ENCODE measurements at regions not wholly inside any gene's neighbourhood (a gene's known extent, or its start where the extent isn't known, plus 50 kb on each side); places are given as distances from the start of the nearest gene placed in this dataset.

GRCh38 chr4:104302731-104303130, 192.0 kb downstream of the CXXC4 start:
- TF ChIP-seq CTCF (IDR thresholded peaks at IDR 0.05; ENCODE audit: low read length), result no peak
- no peak for TF ChIP-seq EZH2 (IDR thresholded peaks at IDR 0.05; ENCODE audit: borderline replicate concordance, low read length)
- Histone ChIP-seq H3K4me2 (ENCODE audit: low read length) (no peak overlapping the region), H3F3A (ENCODE audit: insufficient read depth, low read length) (no peaks in the 10 kb centered on the region), H3K4me1 (ENCODE audit: insufficient read depth, low read length, severe bottlenecking) (no peaks in the 10 kb centered on the region), H3K79me2 (ENCODE audit: insufficient read depth, low read length) (no peaks in the 10 kb centered on the region), H3K9me3 (ENCODE audit: low read length) (no peaks in the 10 kb centered on the region), H3K4me3 (ENCODE audit: low read depth, low read length, poor library complexity, severe bottlenecking) (no peak overlapping the region), H2AFZ (ENCODE audit: low read length) (no peak overlapping the region), H3K36me3 (ENCODE audit: insufficient read depth, low read length) (no peaks in the 10 kb centered on the region), H4K20me1 (ENCODE audit: insufficient read depth, low read length) (no peaks in the 10 kb centered on the region), H3K9me2 (ENCODE audit: low read depth, low read length) (0 out of 2 replicates have a peak, but pooled peaks cover 3% of the 10 kb centered on the region), H3K27me3 (ENCODE audit: insufficient read depth, low read length) (no peaks in the 10 kb centered on the region), H3K9ac (ENCODE audit: low read length) (no peak overlapping the region), H3K27ac (ENCODE audit: low read depth, low read length, poor library complexity, severe bottlenecking) (no peak overlapping the region)

GRCh38 chr4:104294811-104295210, 199.9 kb downstream of the CXXC4 start:
- H2AFZ ChIP-seq (ENCODE audit: low read length), result no peak overlapping the region
- TF ChIP-seq EZH2 (IDR thresholded peaks at IDR 0.05; ENCODE audit: borderline replicate concordance, low read length) (no peak), CTCF (IDR thresholded peaks at IDR 0.05; ENCODE audit: low read length) (no peak)
- no peaks in the 10 kb centered on the region for H3K36me3 ChIP-seq (ENCODE audit: insufficient read depth, low read length)
- no peaks in the 10 kb centered on the region for H3K4me1 ChIP-seq (ENCODE audit: insufficient read depth, low read length, severe bottlenecking)
- no peak overlapping the region for H3K9ac ChIP-seq (ENCODE audit: low read length)
- H3F3A ChIP-seq (ENCODE audit: insufficient read depth, low read length), result no peaks in the 10 kb centered on the region
- H3K9me2 ChIP-seq (ENCODE audit: low read depth, low read length), result no peaks in the 10 kb centered on the region
- no peaks in the 10 kb centered on the region for H3K27me3 ChIP-seq (ENCODE audit: insufficient read depth, low read length)
- no peak overlapping the region for H3K4me3 ChIP-seq (ENCODE audit: low read depth, low read length, poor library complexity, severe bottlenecking)
- H3K27ac ChIP-seq (ENCODE audit: low read depth, low read length, poor library complexity, severe bottlenecking), result no peak overlapping the region
- H3K79me2 ChIP-seq (ENCODE audit: insufficient read depth, low read length), result no peaks in the 10 kb centered on the region
- H4K20me1 ChIP-seq (ENCODE audit: insufficient read depth, low read length), result no peaks in the 10 kb centered on the region
- no peak overlapping the region for H3K4me2 ChIP-seq (ENCODE audit: low read length)
- H3K9me3 ChIP-seq (ENCODE audit: low read length), result no peaks in the 10 kb centered on the region

GRCh38 chr4:104286867-104287266, 207.8 kb downstream of the CXXC4 start:
- Histone ChIP-seq H3K9me2 (ENCODE audit: low read depth, low read length) (no peaks in the 10 kb centered on the region), H3K27ac (ENCODE audit: low read depth, low read length, poor library complexity, severe bottlenecking) (no peak overlapping the region), H3F3A (ENCODE audit: insufficient read depth, low read length) (no peaks in the 10 kb centered on the region), H3K9ac (ENCODE audit: low read length) (no peak overlapping the region), H4K20me1 (ENCODE audit: insufficient read depth, low read length) (no peaks in the 10 kb centered on the region), H3K79me2 (ENCODE audit: insufficient read depth, low read length) (no peaks in the 10 kb centered on the region), H2AFZ (ENCODE audit: low read length) (no peak overlapping the region), H3K27me3 (ENCODE audit: insufficient read depth, low read length) (no peaks in the 10 kb centered on the region), H3K4me1 (ENCODE audit: insufficient read depth, low read length, severe bottlenecking) (no peaks in the 10 kb centered on the region), H3K9me3 (ENCODE audit: low read length) (no peaks in the 10 kb centered on the region), H3K4me3 (ENCODE audit: low read depth, low read length, poor library complexity, severe bottlenecking) (no peak overlapping the region), H3K36me3 (ENCODE audit: insufficient read depth, low read length) (no peaks in the 10 kb centered on the region), H3K4me2 (ENCODE audit: low read length) (no peak overlapping the region)
- TF ChIP-seq CTCF (IDR thresholded peaks at IDR 0.05; ENCODE audit: low read length) (no peak), EZH2 (IDR thresholded peaks at IDR 0.05; ENCODE audit: borderline replicate concordance, low read length) (no peak)

Measured in OCI-LY1 (cell line).